Lung (tissue), 11 donors: ENCODE measurements at regions not wholly inside any gene's neighbourhood (a gene's known extent, or its start where the extent isn't known, plus 50 kb on each side); places are given as distances from the start of the nearest gene placed in this dataset.

Source experiments
- ATAC-seq: fragments of 200-7000 bp; cut with Tn5 transposase; one replicate; pipeline ENCODE4 v1.9.1; 2020; ENCODE audit warnings: moderate number of reproducible peaks; ENCODE audit not compliant: insufficient read depth, low FRiP score
- DNase-seq, 3 donors: peaks; one replicate each; pipeline ENCODE4 v3.0.0-alpha.2; 2013 to 2017
- H3K27ac ChIP-seq, 2 donors: one replicate each; pipeline ENCODE4 v1.5.1; 2013; ENCODE audit warnings: mild to moderate bottlenecking in 2 of 2, moderate library complexity in 2 of 2, control low read depth in 1 of 2, inconsistent platforms in 1 of 2, low read depth in 1 of 2, low read length in 1 of 2
- H3K27me3 ChIP-seq, 3 donors: one replicate each; pipeline ENCODE4 v1.5.1; 2013; ENCODE audit warnings: low read length in 2 of 3; ENCODE audit not compliant: control insufficient read depth in 3 of 3, insufficient read depth in 3 of 3
- H3K36me3 ChIP-seq, 4 donors: one replicate each; pipeline ENCODE4 v1.5.1; 2013; ENCODE audit warnings: low read length in 4 of 4, mild to moderate bottlenecking in 1 of 4, moderate library complexity in 1 of 4; ENCODE audit not compliant: control insufficient read depth in 4 of 4, insufficient read depth in 4 of 4
- H3K4me1 ChIP-seq, 5 donors: one replicate each; pipeline ENCODE4 v1.5.1; 2013; ENCODE audit warnings: low read length in 5 of 5, mild to moderate bottlenecking in 2 of 5, moderate library complexity in 1 of 5; ENCODE audit not compliant: control insufficient read depth in 5 of 5, insufficient read depth in 5 of 5
- H3K4me3 ChIP-seq: one replicate; pipeline ENCODE4 v1.5.1; 2013; ENCODE audit warnings: mild to moderate bottlenecking, control low read depth, moderate library complexity
- H3K9ac ChIP-seq, 2 donors: one replicate each; pipeline ENCODE4 v1.5.1; 2013; ENCODE audit warnings: low read length in 2 of 2, control low read depth in 1 of 2; ENCODE audit not compliant: insufficient read depth in 1 of 2
- H3K9me3 ChIP-seq, 4 donors: one replicate each; pipeline ENCODE4 v1.5.1; 2013; ENCODE audit warnings: low read length in 3 of 4, mild to moderate bottlenecking in 1 of 4, moderate library complexity in 1 of 4; ENCODE audit not compliant: control insufficient read depth in 4 of 4, insufficient read depth in 3 of 4
- CTCF ChIP-seq: IDR thresholded peaks from 2 replicates; pipeline ENCODE4 v1.5.1; 2012; ENCODE audit warnings: mild to moderate bottlenecking; ENCODE audit errors: control extremely low read depth, extremely low read depth
- WGBS, 2 donors: extraction: QIAGEN DNeasy Blood & Tissue Kit; methylation state at CpG; one replicate each; pipeline ENCODE4 v1.1.7; 2013; 5-methylcytosine and 5-hydroxymethylcytosine counted together
- donor health status: control.
- donor health status: control.
- donor health status: Bipolar disorder and iron deficiency.
- donor health status: healthy.
- donor health status: DM: yes; HTN: yes; CAD: no.

- no peak for DNase-seq
- Histone ChIP-seq H3K4me1 (no peaks in the 10 kb centered on the region), H3K9ac (no peak overlapping the region), H3K27me3 (peaks cover 0 to 67% (median 20%) of the 10 kb centered on the region in 3 donors), H3K4me3 (no peak overlapping the region), H3K36me3 (no peaks in the 10 kb centered on the region), H3K9me3 (no peaks in the 10 kb centered on the region), H3K27ac (no peak overlapping the region)
- TF ChIP-seq CTCF: no peak
- no peak for ATAC-seq
- WGBS, 2 donors: 75 to 81% methylated on average over 9 of the region's 9 CpGs
These were observed 150.7 kb downstream of the BRD1 start for GRCh38 chr22:49676783-49677494.

- Histone ChIP-seq H3K9ac (no peak overlapping the region), H3K4me3 (no peak overlapping the region), H3K4me1 (no peaks in the 10 kb centered on the region), H3K36me3 (no peaks in the 10 kb centered on the region), H3K27me3 (peaks cover 0 to 73% (median 25%) of the 10 kb centered on the region in 3 donors), H3K27ac (no peak overlapping the region), H3K9me3 (no peaks in the 10 kb centered on the region)
- WGBS, 2 donors: 80 to 84% methylated on average over 5 of the region's 5 CpGs
- TF ChIP-seq CTCF: no peak
- ATAC-seq: no peak
- DNase-seq: no peak
These were observed 151.4 kb downstream of the BRD1 start for GRCh38 chr22:49676230-49676629.

GRCh38 chr22:49674479-49675050 is 153.1 kb downstream of the BRD1 start:
- Histone ChIP-seq H3K27me3 (peaks cover 0 to 76% (median 27%) of the 10 kb centered on the region in 3 donors), H3K9ac (no peak overlapping the region), H3K4me3 (no peak overlapping the region), H3K9me3 (no peaks in the 10 kb centered on the region), H3K4me1 (peaks cover 0 to 4% (median 0%) of the 10 kb centered on the region in 5 donors), H3K27ac (no peak overlapping the region), H3K36me3 (no peaks in the 10 kb centered on the region)
- WGBS, 2 donors: 80 to 91% methylated on average over 12 of the region's 12 CpGs
- no peak for DNase-seq
- no peak for ATAC-seq
- TF ChIP-seq CTCF: no peak
